ENCODE measurements at regions not wholly inside any gene's neighbourhood (a gene's known extent, or its start where the extent isn't known, plus 50 kb on each side); places are given as distances from the start of the nearest gene placed in this dataset.
"Not testable (repeated sequence)": the region's sequence is repeated elsewhere in the genome, so short reads cannot be mapped to it uniquely, and the experiment has no call there.

- no peak for DNase-seq
- no peaks in the 10 kb centered on the region for H3K9me3 ChIP-seq (ENCODE audit: control insufficient read depth, insufficient read depth, low read length)
- peaks cover 5% of the 10 kb centered on the region for H3K4me1 ChIP-seq (ENCODE audit: control insufficient read depth, insufficient read depth, low read length)
- no peak for TF ChIP-seq CTCF (IDR thresholded peaks at IDR 0.05)
- no peaks in the 10 kb centered on the region for H3K36me3 ChIP-seq (ENCODE audit: control insufficient read depth, insufficient read depth, low read length)
- WGBS (ENCODE audit: insufficient coverage): 74% methylated on average over 7 of the region's 7 CpGs
- intact Hi-C loops (cut with micrococcal nuclease): no loop called here
- peak in 1 of 3 donors; percentile 44 for ATAC-seq
- H3K4me3 ChIP-seq (ENCODE audit: low read length): no peak overlapping the region
- no peaks in the 10 kb centered on the region for H3K9me3 Mint-ChIP-seq
- no peaks in the 10 kb centered on the region for H3K27me3 Mint-ChIP-seq (ENCODE audit: low read depth in 2 of 2)
- H3K4me3 Mint-ChIP-seq: no peak overlapping the region
- H3K27ac ChIP-seq (ENCODE audit: low read length): no peak overlapping the region
- no peaks in the 10 kb centered on the region for H3K27me3 ChIP-seq (ENCODE audit: control insufficient read depth, insufficient read depth, low read length)
- no peaks in the 10 kb centered on the region for H3K36me3 Mint-ChIP-seq
- H3K4me1 Mint-ChIP-seq: peaks cover 8 to 10% of the 10 kb centered on the region in 2 donors
- no peak overlapping the region for H3K27ac Mint-ChIP-seq
These were observed 109.4 kb downstream of the DACT1 start for GRCh38 chr14:58747181-58747580.

- 88% methylated on average over 8 of the region's 8 CpGs for WGBS (ENCODE audit: insufficient coverage)
These were observed 110.5 kb downstream of the DACT1 start for GRCh38 chr14:58748251-58748650.

DNA sequence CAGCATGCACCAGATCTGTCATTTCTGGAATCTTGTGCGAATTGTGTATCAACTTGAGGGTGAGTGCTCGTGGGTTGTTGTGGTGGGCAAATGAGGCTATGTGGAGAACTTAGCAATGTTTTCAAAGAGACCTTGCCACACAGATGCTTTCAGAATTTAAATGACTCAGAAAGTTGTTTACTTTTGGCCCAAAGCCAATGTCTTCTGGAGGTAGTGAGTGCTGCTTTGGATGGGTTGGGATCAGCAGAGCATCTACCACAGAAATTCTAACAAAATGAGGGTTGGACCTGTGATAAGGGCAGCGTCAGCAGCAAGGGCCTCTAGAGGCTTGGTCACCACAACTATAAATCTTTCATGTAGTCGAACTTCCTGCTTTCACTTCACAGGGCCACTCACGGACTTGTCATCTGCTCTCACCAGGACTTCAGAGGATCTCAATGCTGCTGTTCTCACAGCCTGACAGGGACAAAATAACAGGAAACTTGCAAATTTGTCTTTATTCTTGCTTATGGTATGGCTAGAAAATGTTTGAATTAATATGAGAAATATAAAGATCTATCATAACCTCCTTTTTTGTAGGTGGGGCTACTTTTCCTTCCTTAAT is 111.4 kb downstream of the DACT1 start:
- Histone ChIP-seq H3K27me3 (ENCODE audit: control insufficient read depth, insufficient read depth, low read length) (no peaks in the 10 kb centered on the region), H3K27ac (ENCODE audit: low read length) (no peak overlapping the region), H3K9me3 (ENCODE audit: control insufficient read depth, insufficient read depth, low read length) (no peaks in the 10 kb centered on the region), H3K36me3 (ENCODE audit: control insufficient read depth, insufficient read depth, low read length) (no peaks in the 10 kb centered on the region), H3K4me3 (ENCODE audit: low read length) (no peak overlapping the region), H3K4me1 (ENCODE audit: control insufficient read depth, insufficient read depth, low read length) (peaks cover 5% of the 10 kb centered on the region)
- no peak overlapping the region for H3K4me3 Mint-ChIP-seq
- WGBS (ENCODE audit: insufficient coverage): 8% methylated on average over 5 of the region's 5 CpGs
- no peaks in the 10 kb centered on the region for H3K9me3 Mint-ChIP-seq
- ATAC-seq (peak; percentile 63 to 79 (median 74)), DNase-seq (peak in 1 of 2 donors; percentile 18)
- no peaks in the 10 kb centered on the region for H3K36me3 Mint-ChIP-seq
- intact Hi-C loops (cut with micrococcal nuclease): no loop called here
- H3K27me3 Mint-ChIP-seq (ENCODE audit: low read depth in 2 of 2): no peaks in the 10 kb centered on the region
- no peak for TF ChIP-seq CTCF (IDR thresholded peaks at IDR 0.05)
- H3K4me1 Mint-ChIP-seq: peaks cover 8 to 10% of the 10 kb centered on the region in 2 donors
- H3K27ac Mint-ChIP-seq: peak overlapping the region in 1 of 2 donors; percentile 78

More at GRCh38 chr14:58748251-58748650, 110.5 kb downstream of the DACT1 start:
- H3K36me3 Mint-ChIP-seq; intact Hi-C loops (cut with micrococcal nuclease); H3K9me3 ChIP-seq (ENCODE audit: control insufficient read depth, insufficient read depth, low read length); H3K27me3 ChIP-seq (ENCODE audit: control insufficient read depth, insufficient read depth, low read length); ATAC-seq; H3K27ac ChIP-seq (ENCODE audit: low read length); H3K27ac Mint-ChIP-seq; H3K36me3 ChIP-seq (ENCODE audit: control insufficient read depth, insufficient read depth, low read length); H3K4me3 ChIP-seq (ENCODE audit: low read length); H3K4me3 Mint-ChIP-seq; H3K9me3 Mint-ChIP-seq; H3K4me1 ChIP-seq (ENCODE audit: control insufficient read depth, insufficient read depth, low read length); H3K27me3 Mint-ChIP-seq (ENCODE audit: low read depth in 2 of 2); DNase-seq: not testable (repeated sequence)
- peaks cover 8 to 10% of the 10 kb centered on the region in 2 donors for H3K4me1 Mint-ChIP-seq

GRCh38 chr14:58750321-58751269 is 112.8 kb downstream of the DACT1 start:
- Histone ChIP-seq H3K36me3 (ENCODE audit: control insufficient read depth, insufficient read depth, low read length) (no peaks in the 10 kb centered on the region), H3K27ac (ENCODE audit: low read length) (no peak overlapping the region), H3K4me3 (ENCODE audit: low read length) (no peak overlapping the region), H3K4me1 (ENCODE audit: control insufficient read depth, insufficient read depth, low read length) (peaks cover 5% of the 10 kb centered on the region), H3K9me3 (ENCODE audit: control insufficient read depth, insufficient read depth, low read length) (no peaks in the 10 kb centered on the region), H3K27me3 (ENCODE audit: control insufficient read depth, insufficient read depth, low read length) (no peaks in the 10 kb centered on the region)
- Mint-ChIP-seq H3K27me3 (ENCODE audit: low read depth in 2 of 2) (no peaks in the 10 kb centered on the region), H3K9me3 (no peaks in the 10 kb centered on the region), H3K4me1 (peaks cover 8 to 10% of the 10 kb centered on the region in 2 donors), H3K36me3 (no peaks in the 10 kb centered on the region), H3K27ac (no peak overlapping the region), H3K4me3 (no peak overlapping the region)
- ATAC-seq (no peak), DNase-seq (no peak)
- intact Hi-C loops (cut with micrococcal nuclease): no loop called here
- 92% methylated on average over 9 of the region's 9 CpGs for WGBS (ENCODE audit: insufficient coverage)
- TF ChIP-seq CTCF (IDR thresholded peaks at IDR 0.05): no peak

Data from natural killer cell (primary cell).